ENCODE measurements at regions not wholly inside any gene's neighbourhood (a gene's known extent, or its start where the extent isn't known, plus 50 kb on each side); places are given as distances from the start of the nearest gene placed in this dataset.

- Histone ChIP-seq H3K9me3 (no peaks in the 10 kb centered on the region), H3K27me3 (no peaks in the 10 kb centered on the region), H3K4me1 (peaks cover 0 to 49% (median 15%) of the 10 kb centered on the region in 12 donors), H3K4me3 (no peak overlapping the region), H3K27ac (no peak overlapping the region), H3K36me3 (no peaks in the 10 kb centered on the region)
- intact Hi-C loops (cut with DNase I) = loop anchor here in 1 of 10 donors (5.0 kb wide), 1 partner anchor 147 kb away; the partner anchor contains the start of gene CD164
- 89 to 99% (median 96%) methylated on average over 3 of the region's 3 CpGs for WGBS, 4 donors
- no peak for ATAC-seq
- TF ChIP-seq POLR2A (IDR thresholded peaks at IDR 0.05) = no peak
- TF ChIP-seq CTCF (IDR thresholded peaks at IDR 0.05) = no peak
- no peak for DNase-seq
These were observed 140.3 kb downstream of the CEP57L1 start for GRCh38 chr6:109235481-109236038.

GRCh38 chr6:109230453-109230852, 135.1 kb downstream of the CEP57L1 start:
- no peak for TF ChIP-seq CTCF (IDR thresholded peaks at IDR 0.05)
- H3K27me3 ChIP-seq = no peaks in the 10 kb centered on the region
- H3K4me3 ChIP-seq = no peak overlapping the region
- intact Hi-C loops (cut with DNase I) = loop anchor here in 1 of 10 donors (2.0 kb wide), 1 partner anchor 40 kb away; no protein-coding TSS in a partner anchor
- H3K27ac ChIP-seq = no peak overlapping the region
- ATAC-seq (no peak), DNase-seq (no peak)
- no peaks in the 10 kb centered on the region for H3K9me3 ChIP-seq
- H3K36me3 ChIP-seq = no peaks in the 10 kb centered on the region
- no peaks in the 10 kb centered on the region for H3K4me1 ChIP-seq
- 95 to 97% (median 96%) methylated on average over 7 of the region's 7 CpGs for WGBS, 4 donors

GRCh38 chr6:109229536-109229935, 134.2 kb downstream of the CEP57L1 start:
- Histone ChIP-seq H3K4me3 (no peak overlapping the region), H3K4me1 (no peaks in the 10 kb centered on the region), H3K9me3 (no peaks in the 10 kb centered on the region), H3K27ac (no peak overlapping the region), H3K36me3 (no peaks in the 10 kb centered on the region), H3K27me3 (no peaks in the 10 kb centered on the region)
- no peak for TF ChIP-seq POLR2A (IDR thresholded peaks at IDR 0.05)
- no peak for TF ChIP-seq CTCF (IDR thresholded peaks at IDR 0.05)
- 73 to 84% (median 75%) methylated on average over 4 of the region's 4 CpGs for WGBS, 4 donors
- DNase-seq (no peak), ATAC-seq (peak in 1 of 4 donors; percentile 26)
- intact Hi-C loops (cut with DNase I) = no loop called here

- intact Hi-C loops (cut with DNase I) = no loop called here
- Histone ChIP-seq H3K9me3 (no peaks in the 10 kb centered on the region), H3K4me3 (no peak overlapping the region), H3K36me3 (no peaks in the 10 kb centered on the region), H3K27ac (no peak overlapping the region), H3K4me1 (no peaks in the 10 kb centered on the region), H3K27me3 (no peaks in the 10 kb centered on the region)
- TF ChIP-seq CTCF (IDR thresholded peaks at IDR 0.05) = no peak
- TF ChIP-seq POLR2A (IDR thresholded peaks at IDR 0.05) = no peak
- ATAC-seq (no peak), DNase-seq (no peak)
These were observed 132.3 kb downstream of the CEP57L1 start for GRCh38 chr6:109227646-109228045.

Measured in heart left ventricle (tissue), 16 donors.